Activated CD8-positive, alpha-beta memory T cell treated with anti-CD3 and anti-CD28 coated beads for 4 hours (primary cell): ENCODE measurements at regions not wholly inside any gene's neighbourhood (a gene's known extent, or its start where the extent isn't known, plus 50 kb on each side); places are given as distances from the start of the nearest gene placed in this dataset.
"Not testable (repeated sequence)": the region's sequence is repeated elsewhere in the genome, so short reads cannot be mapped to it uniquely, and the experiment has no call there.

Source experiments
- DNase-seq, 2 donors: peaks; one replicate each; pipeline ENCODE4 v3.0.0-alpha.2; 2020; ENCODE audit warnings: low read depth in 2 of 2

DNA sequence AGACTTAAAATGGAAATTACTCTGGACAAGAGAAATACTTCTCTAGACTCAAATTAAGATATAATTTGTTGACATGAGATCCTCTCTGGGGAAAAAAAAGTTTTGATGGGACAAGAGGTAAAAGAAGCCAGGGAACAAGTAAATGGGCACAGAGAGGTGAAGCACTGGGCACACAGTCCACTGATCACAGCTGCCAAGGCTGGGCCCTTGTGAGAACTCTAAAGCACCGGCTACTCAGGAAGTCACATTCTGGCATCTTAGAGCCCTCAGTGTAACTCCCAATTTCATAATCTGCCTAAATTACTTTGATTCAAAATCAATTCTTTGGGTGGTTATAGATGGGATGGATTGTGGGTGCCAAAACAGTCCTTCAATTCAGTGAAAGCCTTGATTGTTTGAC, 123.2 kb upstream of the CACNA2D1 start:
- no peak for DNase-seq

DNA sequence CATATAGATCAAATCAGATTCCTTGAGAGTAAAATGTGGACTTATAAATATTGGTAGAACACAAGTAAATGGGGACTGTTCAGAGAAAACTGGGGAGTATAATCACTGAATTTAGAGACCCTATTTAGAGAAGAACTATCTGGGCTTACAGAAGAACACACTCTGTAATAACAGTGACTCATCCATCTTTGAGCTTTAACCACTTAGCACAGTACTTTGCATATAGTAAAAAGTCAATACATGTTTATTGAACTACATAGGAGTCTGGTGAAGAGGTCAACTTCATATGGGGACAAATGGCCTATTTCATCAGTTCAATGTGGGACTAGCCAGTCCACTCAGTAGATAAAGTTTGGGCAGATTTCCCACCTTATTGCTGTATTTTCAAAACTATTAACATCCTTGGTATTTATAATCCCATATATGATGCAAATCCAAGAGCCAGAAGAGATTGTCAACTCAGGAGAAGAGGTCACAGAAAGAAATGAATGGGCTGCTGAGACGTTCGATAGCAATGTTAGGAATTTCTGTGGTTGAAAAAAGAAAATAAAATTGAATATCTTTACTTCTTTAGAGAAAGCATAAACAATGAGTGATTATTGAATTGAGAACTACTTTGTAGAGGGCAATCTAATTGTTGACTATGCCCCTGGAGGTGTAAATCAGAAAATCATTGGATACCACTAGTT, 119.3 kb upstream of the CACNA2D1 start:
- DNase-seq: no peak

DNA sequence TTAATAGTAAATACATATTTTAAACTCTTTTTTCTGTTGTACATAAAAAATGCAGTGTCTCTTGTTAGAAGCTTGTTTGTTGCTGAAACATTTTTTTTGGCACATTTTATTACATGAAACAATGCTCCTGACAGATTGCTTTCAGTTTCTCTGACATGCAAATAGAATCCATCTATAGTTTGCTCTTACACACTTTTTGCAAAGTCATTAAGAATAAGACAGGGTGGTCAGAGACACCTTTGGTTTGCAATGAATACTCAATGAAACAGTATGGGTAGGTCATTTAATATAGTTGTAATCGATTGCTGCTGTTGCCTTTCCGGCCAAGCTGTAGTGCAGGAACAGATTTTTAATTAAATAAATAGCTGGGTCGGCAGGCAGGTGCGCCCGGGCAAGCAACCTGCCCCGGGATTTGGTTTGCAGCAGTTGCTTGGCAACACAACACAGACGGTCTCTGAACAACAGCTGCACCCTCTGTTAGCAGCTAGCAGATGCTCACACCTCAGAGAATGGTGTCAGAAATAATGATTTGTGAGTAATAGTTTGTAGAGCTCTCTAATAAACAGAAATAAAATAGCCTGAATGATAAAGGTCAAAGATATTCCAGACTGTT, 115.7 kb upstream of the CACNA2D1 start:
- no peak for DNase-seq

DNA sequence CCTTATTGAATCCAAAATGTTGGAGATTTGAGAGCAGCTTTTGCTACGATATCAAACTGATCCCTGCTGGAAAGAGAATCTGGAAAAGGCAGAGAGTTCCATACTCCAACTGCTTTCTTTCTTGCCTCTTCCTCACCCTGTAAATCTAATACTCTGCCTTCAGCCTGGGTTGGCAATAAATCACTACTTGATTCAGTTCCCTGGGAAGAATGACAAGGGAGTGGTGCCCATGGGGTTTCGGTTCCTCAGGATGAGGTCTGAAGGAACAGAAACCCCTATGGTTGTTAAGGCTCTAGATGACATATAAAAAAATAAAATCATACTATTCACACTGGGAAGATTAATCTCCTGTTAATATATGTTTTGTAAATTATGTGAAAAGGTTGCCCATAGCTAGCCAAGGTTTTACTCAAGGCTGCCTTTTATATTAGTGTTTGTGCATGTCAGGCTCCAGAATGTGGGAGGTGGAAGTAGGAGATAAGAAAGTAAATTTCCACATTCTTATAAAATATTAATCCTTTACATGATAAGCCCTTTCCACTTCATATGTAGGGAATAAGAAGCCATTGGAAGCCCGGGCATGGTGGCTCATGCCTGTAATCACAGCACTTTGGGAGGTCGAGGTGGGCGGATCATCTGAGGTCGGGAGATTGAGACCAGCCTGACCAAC, 106.2 kb upstream of the CACNA2D1 start:
- DNase-seq: no peak

- DNase-seq: no peak
These were observed 104.6 kb upstream of the CACNA2D1 start for GRCh38 chr7:82548141-82548688.

DNA sequence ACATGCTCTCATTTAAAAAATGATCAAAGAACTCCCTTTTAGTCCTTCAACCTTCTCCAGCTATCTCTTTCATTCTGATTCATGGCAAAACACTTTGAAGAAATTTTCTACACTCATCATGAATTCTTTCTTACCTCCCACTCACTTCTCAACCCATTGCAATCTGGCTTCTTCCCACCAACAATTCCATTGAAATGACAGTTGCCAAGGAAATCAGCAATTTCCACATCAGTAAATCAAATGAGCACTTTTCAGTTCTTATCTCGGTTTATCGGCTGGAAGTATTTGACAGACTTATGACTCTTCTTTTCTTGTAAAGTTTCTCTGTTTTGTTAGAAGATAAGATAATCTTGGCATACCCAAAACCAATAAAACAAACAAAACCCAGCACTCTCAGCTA, 99.1 kb upstream of the CACNA2D1 start:
- DNase-seq: no peak

- no peak for DNase-seq
These were observed 96.4 kb upstream of the CACNA2D1 start for GRCh38 chr7:82539969-82540368.

GRCh38 chr7:82534684-82535083, 91.1 kb upstream of the CACNA2D1 start:
- DNase-seq: no peak

DNA sequence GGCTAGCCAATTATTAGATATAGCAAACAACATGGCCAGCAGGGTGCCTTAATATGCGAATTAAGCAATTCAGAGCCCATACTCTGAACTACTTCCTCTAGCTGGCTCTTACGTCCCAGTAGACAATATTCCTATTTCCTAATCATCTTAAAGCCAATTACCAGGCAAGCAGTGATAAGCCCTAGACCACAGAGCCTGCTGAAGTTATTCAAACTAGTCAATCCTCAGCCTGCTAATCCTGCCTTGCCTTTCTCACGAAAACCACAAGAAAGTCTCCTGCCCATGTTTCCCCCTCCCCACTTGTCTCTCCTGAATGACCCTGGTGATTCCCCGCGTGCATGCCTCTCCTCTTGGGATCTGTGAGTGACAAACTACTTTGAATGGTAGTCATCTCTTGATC, 86.8 kb upstream of the CACNA2D1 start:
- DNase-seq: no peak

- DNase-seq: no peak
These were observed 85.2 kb upstream of the CACNA2D1 start for GRCh38 chr7:82528577-82529310.

DNA sequence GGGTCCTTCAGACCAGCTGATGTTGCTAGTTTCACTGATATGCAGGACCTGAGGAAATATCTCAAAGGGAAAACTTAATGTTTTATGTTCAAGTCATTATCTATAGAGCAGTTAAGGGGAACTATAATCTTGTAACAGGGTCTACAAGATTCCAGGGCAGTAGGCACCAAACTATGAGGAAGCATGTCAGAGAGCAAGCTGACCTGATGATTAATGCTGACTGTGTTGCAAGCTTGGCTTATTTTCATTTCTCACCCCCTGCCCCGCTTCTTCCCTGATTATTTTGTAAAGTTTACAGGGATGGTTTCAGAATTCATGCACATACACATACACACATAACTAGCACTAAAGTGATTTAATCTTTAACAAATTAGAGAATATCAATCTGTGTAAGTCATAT, 84.3 kb upstream of the CACNA2D1 start:
- no peak for DNase-seq

DNA sequence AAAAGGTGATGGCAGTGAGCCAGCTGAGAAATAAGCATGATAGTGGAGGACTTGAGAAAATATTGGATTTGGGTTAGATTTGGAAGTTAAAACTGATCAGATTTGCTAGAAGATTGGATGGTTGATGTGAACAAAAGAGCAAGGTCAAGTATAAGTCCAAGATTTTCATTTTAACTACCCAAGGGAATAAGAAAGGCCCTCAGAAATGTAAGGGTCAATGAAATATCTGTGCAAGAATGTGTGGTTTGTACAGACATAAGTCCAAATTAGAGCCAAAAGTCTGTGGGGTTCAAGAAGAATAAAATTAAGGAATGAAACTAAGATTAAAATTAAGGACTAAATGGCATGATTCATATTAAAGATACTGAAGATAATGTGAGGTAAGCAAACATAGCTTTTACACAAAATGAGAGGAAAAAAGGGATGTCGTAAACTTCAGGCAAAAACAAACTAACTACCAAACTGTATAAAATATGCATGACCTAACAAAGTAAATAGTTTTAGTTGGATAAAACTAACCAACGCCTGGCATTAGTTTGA, 78.4 kb upstream of the CACNA2D1 start:
- no peak for DNase-seq

GRCh38 chr7:82517050-82517449, 73.5 kb upstream of the CACNA2D1 start:
- DNase-seq: no peak

- no peak for DNase-seq
These were observed 68.0 kb upstream of the CACNA2D1 start for GRCh38 chr7:82511542-82511941.

GRCh38 chr7:82507976-82508677, 64.5 kb upstream of the CACNA2D1 start:
- no peak for DNase-seq

- DNase-seq: no peak
These were observed 63.9 kb upstream of the CACNA2D1 start for GRCh38 chr7:82507365-82507975.

DNA sequence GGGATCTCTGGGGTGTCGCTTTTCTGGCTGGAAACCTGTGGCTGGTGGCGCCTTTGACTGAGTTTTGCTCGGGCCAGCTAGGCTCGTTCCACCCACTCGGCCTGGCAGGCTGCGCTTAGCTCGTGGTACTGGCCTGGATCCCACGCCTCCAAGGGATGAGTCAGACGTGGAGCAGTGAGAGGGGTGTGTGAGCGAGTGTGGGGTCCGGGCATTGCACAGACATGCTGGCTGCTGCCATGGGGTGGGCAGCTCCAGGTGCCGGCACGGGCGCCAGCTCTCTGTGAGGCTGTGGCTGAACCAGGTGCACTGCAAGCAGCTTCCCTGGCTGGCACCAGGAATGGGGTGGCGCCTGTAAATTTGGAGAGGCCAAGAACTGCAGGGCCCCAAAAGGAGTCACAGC, 63.1 kb upstream of the CACNA2D1 start:
- DNase-seq: no peak

DNA sequence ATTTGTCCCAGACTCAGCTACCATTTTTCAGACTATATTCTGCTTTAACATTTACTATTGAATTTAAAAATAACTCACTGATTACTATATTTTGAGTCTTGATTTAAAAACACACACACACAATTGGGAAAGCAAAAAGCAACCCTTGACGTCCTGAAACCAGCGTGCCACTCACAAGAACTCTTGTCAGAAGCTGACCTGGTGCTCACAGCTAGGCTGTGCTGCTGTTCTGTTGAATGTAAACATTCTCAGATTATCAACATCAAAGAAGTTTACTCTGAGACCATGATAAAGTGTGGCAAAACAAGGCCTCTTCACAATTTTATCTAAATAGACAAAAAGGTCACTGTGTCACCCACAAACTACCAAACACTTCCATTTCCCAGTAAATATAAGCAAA, 62.6 kb upstream of the CACNA2D1 start:
- no peak for DNase-seq

DNA sequence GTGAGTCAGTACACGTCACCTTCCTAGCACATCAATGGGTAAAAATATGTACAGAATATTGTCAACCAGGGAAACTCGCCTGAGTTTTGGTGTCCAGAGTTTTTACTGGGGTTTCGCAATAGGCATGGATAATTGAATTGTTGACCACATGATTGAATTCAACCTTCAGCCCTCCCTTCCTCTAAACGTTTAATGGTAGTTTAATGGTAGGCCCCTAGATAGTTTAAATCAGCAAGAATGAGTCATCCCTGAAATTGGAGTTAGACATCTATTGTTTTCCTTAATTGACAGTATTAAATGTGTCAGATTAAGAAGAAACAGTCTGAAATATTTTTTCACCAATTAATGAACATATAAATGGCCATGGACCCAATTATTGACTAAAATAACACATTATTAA, 57.8 kb upstream of the CACNA2D1 start:
- no peak for DNase-seq

DNA sequence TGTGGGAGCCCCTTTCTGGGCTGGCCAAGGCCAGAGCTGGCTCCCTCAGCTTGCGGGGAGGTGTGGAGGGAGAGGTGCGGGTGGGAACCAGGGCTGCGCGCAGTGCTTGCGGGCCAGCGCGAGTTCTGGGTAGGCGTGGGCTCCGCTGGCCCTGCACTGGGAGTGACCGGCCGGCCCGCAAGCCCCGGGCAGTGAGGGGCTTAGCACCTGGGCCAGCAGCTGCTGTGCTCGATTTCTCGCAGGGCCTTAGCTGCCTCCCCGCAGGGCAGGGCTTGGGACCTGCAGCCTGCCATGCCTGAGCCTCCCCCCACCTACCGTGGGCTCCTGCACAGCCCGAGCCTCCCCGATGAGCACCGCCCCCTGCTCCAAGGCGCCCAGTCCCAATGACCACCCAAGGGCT, 56.0 kb upstream of the CACNA2D1 start:
- DNase-seq: not testable (repeated sequence)

DNA sequence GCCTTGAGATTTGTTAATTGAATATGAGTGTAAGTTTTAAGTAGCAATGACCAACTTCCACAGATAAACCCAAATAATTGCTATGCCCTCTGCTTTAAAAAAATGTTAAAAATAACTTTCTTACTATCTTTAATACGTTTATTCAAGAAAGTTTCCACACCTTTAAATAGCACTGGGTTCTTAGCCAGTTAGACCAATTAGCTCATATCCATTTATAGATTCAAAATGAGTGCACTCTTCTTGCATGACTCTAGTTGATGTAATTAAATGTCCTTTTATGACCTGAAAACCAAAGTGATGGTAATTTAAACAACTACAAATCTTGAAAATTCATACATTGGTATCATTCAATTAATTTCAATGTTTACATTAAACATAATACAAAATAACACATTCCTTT, 50.8 kb upstream of the CACNA2D1 start:
- no peak for DNase-seq
